ENCODE measurements at regions not wholly inside any gene's neighbourhood (a gene's known extent, or its start where the extent isn't known, plus 50 kb on each side); places are given as distances from the start of the nearest gene placed in this dataset.

GRCh38 chr4:171378323-171378722, 434.9 kb upstream of the GALNTL6 start:
- TF ChIP-seq CTCF (conservative IDR thresholded peaks at IDR 0.05; ENCODE audit: low read depth, low read length) (no peak), EZH2 (IDR thresholded peaks at IDR 0.05; ENCODE audit: low read length, unreplicated experiment) (no peak)
